Activated T-helper 17 cell treated with anti-CD3 and anti-CD28 coated beads, Interleukin-2, amount 50 U/mL, for 72 hours (primary cell): ENCODE measurements at regions not wholly inside any gene's neighbourhood (a gene's known extent, or its start where the extent isn't known, plus 50 kb on each side); places are given as distances from the start of the nearest gene placed in this dataset.

ENCODE experiments used
- ATAC-seq: fragments of 150-1000 bp; cut with Tn5 transposase; replicated peaks from 2 replicates; pipeline ENCODE4 v1.10.0; 2021; ENCODE audit warnings: mild to moderate bottlenecking, moderate library complexity
- H3K27ac Mint-ChIP-seq: one replicate; pipeline ENCODE4 v1.8.0; 2022; ENCODE audit warnings: mixed read lengths
- H3K27me3 Mint-ChIP-seq: one replicate; pipeline ENCODE4 v1.8.0; 2022; ENCODE audit warnings: mixed read lengths
- H3K36me3 Mint-ChIP-seq: one replicate; pipeline ENCODE4 v1.8.0; 2022; ENCODE audit warnings: low read depth, mild to moderate bottlenecking, mixed read lengths
- H3K4me1 Mint-ChIP-seq: one replicate; pipeline ENCODE4 v1.8.0; 2022; ENCODE audit warnings: mixed read lengths
- H3K4me3 Mint-ChIP-seq: one replicate; pipeline ENCODE4 v1.8.0; 2022; ENCODE audit warnings: mild to moderate bottlenecking, mixed read lengths
- H3K9me3 Mint-ChIP-seq: one replicate; pipeline ENCODE4 v1.8.0; 2022; ENCODE audit warnings: mixed read lengths

- H3K4me3 Mint-ChIP-seq: no peak overlapping the region
- no peak for ATAC-seq
- H3K27ac Mint-ChIP-seq: no peak overlapping the region
- no peaks in the 10 kb centered on the region for H3K4me1 Mint-ChIP-seq
- peaks cover 4% of the 10 kb centered on the region for H3K27me3 Mint-ChIP-seq
- H3K36me3 Mint-ChIP-seq: no peaks in the 10 kb centered on the region
- H3K9me3 Mint-ChIP-seq: no peaks in the 10 kb centered on the region
These were observed 140.2 kb downstream of the MYCN start for GRCh38 chr2:16080516-16080915.

GRCh38 chr2:16080071-16080470 is 139.7 kb downstream of the MYCN start:
- H3K27me3 Mint-ChIP-seq: peaks cover 4% of the 10 kb centered on the region
- no peak for ATAC-seq
- no peak overlapping the region for H3K4me3 Mint-ChIP-seq
- no peaks in the 10 kb centered on the region for H3K9me3 Mint-ChIP-seq
- no peak overlapping the region for H3K27ac Mint-ChIP-seq
- H3K4me1 Mint-ChIP-seq: no peaks in the 10 kb centered on the region
- no peaks in the 10 kb centered on the region for H3K36me3 Mint-ChIP-seq

GRCh38 chr2:16079637-16080036 is 139.3 kb downstream of the MYCN start:
- ATAC-seq: no peak
- H3K9me3 Mint-ChIP-seq: no peaks in the 10 kb centered on the region
- no peaks in the 10 kb centered on the region for H3K4me1 Mint-ChIP-seq
- peaks cover 4% of the 10 kb centered on the region for H3K27me3 Mint-ChIP-seq
- no peak overlapping the region for H3K4me3 Mint-ChIP-seq
- H3K27ac Mint-ChIP-seq: no peak overlapping the region
- no peaks in the 10 kb centered on the region for H3K36me3 Mint-ChIP-seq

- Mint-ChIP-seq H3K4me1 (no peaks in the 10 kb centered on the region), H3K27ac (no peak overlapping the region), H3K27me3 (peaks cover 4% of the 10 kb centered on the region), H3K4me3 (no peak overlapping the region), H3K36me3 (no peaks in the 10 kb centered on the region), H3K9me3 (no peaks in the 10 kb centered on the region)
- no peak for ATAC-seq
These were observed 137.3 kb downstream of the MYCN start for GRCh38 chr2:16077601-16078000.

- Mint-ChIP-seq H3K27ac (no peak overlapping the region), H3K27me3 (peaks cover 1% of the 10 kb centered on the region), H3K4me1 (no peaks in the 10 kb centered on the region), H3K9me3 (no peaks in the 10 kb centered on the region), H3K4me3 (no peak overlapping the region), H3K36me3 (no peaks in the 10 kb centered on the region)
- no peak for ATAC-seq
These were observed 136.6 kb downstream of the MYCN start for GRCh38 chr2:16076911-16077310.

GRCh38 chr2:16075045-16076012 is 135.0 kb downstream of the MYCN start:
- H3K4me1 Mint-ChIP-seq: no peaks in the 10 kb centered on the region
- no peak for ATAC-seq
- no peak overlapping the region for H3K27ac Mint-ChIP-seq
- no peak overlapping the region for H3K4me3 Mint-ChIP-seq
- H3K27me3 Mint-ChIP-seq: no peaks in the 10 kb centered on the region
- no peaks in the 10 kb centered on the region for H3K36me3 Mint-ChIP-seq
- no peaks in the 10 kb centered on the region for H3K9me3 Mint-ChIP-seq

- no peaks in the 10 kb centered on the region for H3K36me3 Mint-ChIP-seq
- no peak overlapping the region for H3K27ac Mint-ChIP-seq
- no peak for ATAC-seq
- no peaks in the 10 kb centered on the region for H3K27me3 Mint-ChIP-seq
- H3K4me1 Mint-ChIP-seq: no peaks in the 10 kb centered on the region
- no peaks in the 10 kb centered on the region for H3K9me3 Mint-ChIP-seq
- H3K4me3 Mint-ChIP-seq: no peak overlapping the region
These were observed 133.6 kb downstream of the MYCN start for GRCh38 chr2:16073921-16074425.

- Mint-ChIP-seq H3K36me3 (no peaks in the 10 kb centered on the region), H3K4me1 (no peaks in the 10 kb centered on the region), H3K27ac (no peak overlapping the region), H3K4me3 (no peak overlapping the region), H3K27me3 (no peaks in the 10 kb centered on the region), H3K9me3 (peaks cover 2% of the 10 kb centered on the region)
- no peak for ATAC-seq
These were observed 133.1 kb downstream of the MYCN start for GRCh38 chr2:16073471-16073870.

GRCh38 chr2:16072638-16073290 is 132.4 kb downstream of the MYCN start:
- ATAC-seq: no peak
- no peak overlapping the region for H3K4me3 Mint-ChIP-seq
- no peak overlapping the region for H3K27ac Mint-ChIP-seq
- H3K9me3 Mint-ChIP-seq: peaks cover 3% of the 10 kb centered on the region
- H3K27me3 Mint-ChIP-seq: no peaks in the 10 kb centered on the region
- no peaks in the 10 kb centered on the region for H3K4me1 Mint-ChIP-seq
- H3K36me3 Mint-ChIP-seq: no peaks in the 10 kb centered on the region

- no peak overlapping the region for H3K27ac Mint-ChIP-seq
- no peaks in the 10 kb centered on the region for H3K36me3 Mint-ChIP-seq
- peaks cover 3% of the 10 kb centered on the region for H3K9me3 Mint-ChIP-seq
- no peak for ATAC-seq
- no peaks in the 10 kb centered on the region for H3K4me1 Mint-ChIP-seq
- no peaks in the 10 kb centered on the region for H3K27me3 Mint-ChIP-seq
- no peak overlapping the region for H3K4me3 Mint-ChIP-seq
These were observed 131.7 kb downstream of the MYCN start for GRCh38 chr2:16071865-16072637.

GRCh38 chr2:16071039-16071864 is 130.9 kb downstream of the MYCN start:
- Mint-ChIP-seq H3K4me1 (no peaks in the 10 kb centered on the region), H3K36me3 (no peaks in the 10 kb centered on the region), H3K27ac (no peak overlapping the region), H3K9me3 (peaks cover 3% of the 10 kb centered on the region), H3K27me3 (no peaks in the 10 kb centered on the region), H3K4me3 (no peak overlapping the region)
- ATAC-seq: no peak

- no peaks in the 10 kb centered on the region for H3K4me1 Mint-ChIP-seq
- H3K9me3 Mint-ChIP-seq: peaks cover 3% of the 10 kb centered on the region
- no peaks in the 10 kb centered on the region for H3K36me3 Mint-ChIP-seq
- no peak overlapping the region for H3K27ac Mint-ChIP-seq
- H3K27me3 Mint-ChIP-seq: no peaks in the 10 kb centered on the region
- no peak overlapping the region for H3K4me3 Mint-ChIP-seq
- no peak for ATAC-seq
These were observed 130.3 kb downstream of the MYCN start for GRCh38 chr2:16070648-16070971.

- Mint-ChIP-seq H3K4me1 (no peaks in the 10 kb centered on the region), H3K9me3 (peaks cover 3% of the 10 kb centered on the region), H3K36me3 (no peaks in the 10 kb centered on the region), H3K27me3 (no peaks in the 10 kb centered on the region), H3K4me3 (no peak overlapping the region), H3K27ac (no peak overlapping the region)
- no peak for ATAC-seq
These were observed 129.7 kb downstream of the MYCN start for GRCh38 chr2:16069933-16070647.

GRCh38 chr2:16069663-16069932 is 129.2 kb downstream of the MYCN start:
- H3K4me3 Mint-ChIP-seq: no peak overlapping the region
- H3K27me3 Mint-ChIP-seq: no peaks in the 10 kb centered on the region
- no peak for ATAC-seq
- H3K4me1 Mint-ChIP-seq: no peaks in the 10 kb centered on the region
- no peaks in the 10 kb centered on the region for H3K36me3 Mint-ChIP-seq
- H3K9me3 Mint-ChIP-seq: peaks cover 3% of the 10 kb centered on the region
- H3K27ac Mint-ChIP-seq: no peak overlapping the region
